HUES48 (cell line): ENCODE measurements at regions not wholly inside any gene's neighbourhood (a gene's known extent, or its start where the extent isn't known, plus 50 kb on each side); places are given as distances from the start of the nearest gene placed in this dataset.

Source experiments
- H3K27ac ChIP-seq: one replicate; pipeline ENCODE4 v1.7.0; 2013; ENCODE audit warnings: low read depth, low read length, inconsistent platforms
- H3K27me3 ChIP-seq: 2 replicates; pipeline ENCODE4 v1.6.1; 2013; ENCODE audit warnings: mild to moderate bottlenecking, low read length; ENCODE audit not compliant: control insufficient read depth, insufficient read depth
- H3K36me3 ChIP-seq: 2 replicates; pipeline ENCODE4 v1.6.1; 2013; ENCODE audit warnings: low read length; ENCODE audit not compliant: control insufficient read depth, insufficient read depth
- H3K4me1 ChIP-seq: 2 replicates; pipeline ENCODE4 v1.6.1; 2013; ENCODE audit warnings: mild to moderate bottlenecking, low read length; ENCODE audit not compliant: control insufficient read depth, insufficient read depth
- H3K4me3 ChIP-seq: 2 replicates; pipeline ENCODE4 v1.5.1; 2013; ENCODE audit warnings: mild to moderate bottlenecking, low read depth, low read length
- H3K9ac ChIP-seq: 2 replicates; pipeline ENCODE4 v1.6.1; 2013; ENCODE audit warnings: mild to moderate bottlenecking, low read depth, low read length, moderate library complexity
- H3K9me3 ChIP-seq: 2 replicates; pipeline ENCODE4 v1.6.1; 2013; ENCODE audit warnings: low read length; ENCODE audit not compliant: control insufficient read depth, insufficient read depth

DNA sequence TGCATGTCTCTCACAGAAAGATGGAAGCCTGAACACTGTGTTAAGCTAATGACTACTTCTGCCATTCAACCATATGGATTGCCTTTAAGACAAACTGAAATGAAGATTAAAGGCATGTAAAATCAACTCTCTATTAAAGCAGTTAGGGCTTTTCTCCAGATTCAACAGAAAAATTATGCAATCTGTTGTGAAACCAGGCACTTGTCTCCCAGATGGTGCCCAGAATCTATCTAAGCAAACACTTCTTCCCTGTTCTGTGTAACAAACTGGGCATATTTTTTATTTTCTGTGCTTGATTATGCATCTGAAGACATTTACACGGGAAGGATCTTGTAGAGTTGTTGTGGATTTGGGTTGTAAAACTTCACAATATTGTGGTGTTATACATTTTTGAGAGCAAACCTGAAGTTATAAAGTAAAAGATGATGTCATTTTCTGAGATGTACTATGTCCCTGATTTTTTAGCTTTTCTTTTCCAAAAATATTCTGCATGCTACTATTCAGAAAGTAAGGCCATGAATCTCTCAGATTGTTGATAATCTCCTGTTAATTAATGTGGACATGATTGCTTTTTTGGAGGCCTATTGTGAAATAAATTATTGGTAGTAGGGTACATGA lies 1550.3 kb downstream of the CDH8 start:
- Histone ChIP-seq H3K9me3 (no peaks in the 10 kb centered on the region), H3K4me3 (no peak overlapping the region), H3K27me3 (no peaks in the 10 kb centered on the region), H3K9ac (no peak overlapping the region), H3K4me1 (peaks cover 8% of the 10 kb centered on the region; the same call in 1 of the 2 replicates), H3K27ac (no peak overlapping the region), H3K36me3 (no peaks in the 10 kb centered on the region)

DNA sequence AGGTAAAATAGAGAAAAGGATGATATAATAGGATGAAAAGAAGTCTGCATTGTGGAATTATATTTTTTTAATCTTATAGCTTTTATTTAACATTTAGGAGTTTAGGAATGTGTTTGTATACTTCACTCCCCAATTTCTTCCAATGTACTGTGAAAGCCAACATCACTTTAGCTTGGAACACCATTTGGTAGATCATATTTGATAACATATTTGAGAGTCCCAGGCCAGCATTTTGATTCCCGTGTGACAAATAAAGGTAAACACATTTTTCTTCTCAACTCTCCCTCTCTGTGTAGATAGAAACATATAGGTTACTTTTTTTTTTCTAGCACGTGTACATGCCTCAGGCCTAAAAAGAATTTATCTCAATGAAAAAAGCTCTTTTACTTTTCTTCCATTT lies 1551.3 kb downstream of the CDH8 start:
- no peaks in the 10 kb centered on the region for H3K36me3 ChIP-seq
- H3K27me3 ChIP-seq = no peaks in the 10 kb centered on the region
- H3K9ac ChIP-seq = no peak overlapping the region
- no peaks in the 10 kb centered on the region for H3K9me3 ChIP-seq
- no peak overlapping the region for H3K4me3 ChIP-seq
- no peak overlapping the region for H3K27ac ChIP-seq
- H3K4me1 ChIP-seq = peaks cover 8% of the 10 kb centered on the region; the same call in 1 of the 2 replicates

DNA sequence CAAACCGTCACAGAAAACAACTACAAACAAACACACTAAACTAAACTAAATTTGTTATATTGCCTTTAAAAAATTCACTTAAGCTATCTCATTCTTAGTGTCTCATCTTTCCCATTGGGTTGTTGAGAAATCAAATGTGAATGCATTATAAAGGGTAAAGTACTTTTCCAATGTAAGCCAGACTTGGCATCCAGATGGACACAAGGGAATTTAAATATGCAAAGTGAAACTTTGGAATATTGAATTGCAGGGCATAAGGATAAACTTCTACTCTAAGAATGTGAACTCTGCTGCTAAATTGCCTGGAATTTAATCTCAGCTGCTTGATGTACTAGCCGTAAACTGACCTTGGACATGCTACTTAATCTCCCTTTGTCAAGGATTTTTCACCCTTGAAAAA lies 1554.6 kb downstream of the CDH8 start:
- H3K27ac ChIP-seq = no peak overlapping the region
- peaks cover 8% of the 10 kb centered on the region; the same call in 1 of the 2 replicates for H3K4me1 ChIP-seq
- H3K27me3 ChIP-seq = no peaks in the 10 kb centered on the region
- H3K9ac ChIP-seq = no peak overlapping the region
- no peaks in the 10 kb centered on the region for H3K36me3 ChIP-seq
- H3K9me3 ChIP-seq = no peaks in the 10 kb centered on the region
- H3K4me3 ChIP-seq = no peak overlapping the region

DNA sequence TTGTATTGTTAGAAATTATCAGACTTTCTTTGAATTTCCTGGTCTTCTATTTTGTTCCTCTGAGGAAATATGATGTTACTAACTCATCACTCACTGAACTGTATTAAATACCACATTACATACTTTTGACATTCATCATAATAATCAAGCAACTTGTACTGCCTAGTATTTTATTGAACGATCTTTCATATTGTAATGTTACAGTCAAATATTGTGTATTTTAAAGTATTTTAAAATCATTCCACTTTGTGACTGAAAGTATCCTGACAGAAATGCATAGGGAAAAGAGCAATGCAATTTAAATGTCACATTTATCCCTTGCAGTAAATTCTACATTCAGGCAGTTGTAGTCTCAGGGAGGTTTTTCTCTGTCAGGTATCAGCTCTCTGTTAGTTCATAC lies 1557.4 kb downstream of the CDH8 start:
- Histone ChIP-seq H3K4me3 (no peak overlapping the region), H3K36me3 (no peaks in the 10 kb centered on the region), H3K9me3 (no peaks in the 10 kb centered on the region), H3K27me3 (no peaks in the 10 kb centered on the region), H3K9ac (no peak overlapping the region), H3K4me1 (peaks cover 8% of the 10 kb centered on the region; the same call in 1 of the 2 replicates), H3K27ac (no peak overlapping the region)

DNA sequence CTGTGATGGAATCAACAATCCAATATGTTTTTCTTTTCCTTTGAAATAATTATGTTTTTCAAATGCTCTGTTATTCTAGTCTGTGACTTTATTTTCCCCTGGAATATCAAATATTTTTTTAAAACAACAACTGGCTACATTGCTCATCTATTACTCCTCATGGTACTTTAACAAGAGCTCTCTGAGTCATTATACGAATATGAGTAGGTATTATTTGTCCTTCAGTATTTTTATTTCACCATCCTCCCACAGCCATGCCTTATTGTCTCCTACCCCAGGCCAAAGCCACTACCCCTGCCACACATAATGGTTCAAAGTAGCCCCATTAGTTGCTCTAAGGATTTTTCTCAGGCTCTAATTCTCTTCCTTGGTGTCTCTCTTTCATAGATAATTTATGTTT lies 1572.3 kb downstream of the CDH8 start:
- H3K4me3 ChIP-seq = no peak overlapping the region
- H3K9me3 ChIP-seq = no peaks in the 10 kb centered on the region
- H3K27ac ChIP-seq = no peak overlapping the region
- no peak overlapping the region for H3K9ac ChIP-seq
- H3K27me3 ChIP-seq = no peaks in the 10 kb centered on the region
- H3K36me3 ChIP-seq = no peaks in the 10 kb centered on the region
- H3K4me1 ChIP-seq = no peaks in the 10 kb centered on the region

DNA sequence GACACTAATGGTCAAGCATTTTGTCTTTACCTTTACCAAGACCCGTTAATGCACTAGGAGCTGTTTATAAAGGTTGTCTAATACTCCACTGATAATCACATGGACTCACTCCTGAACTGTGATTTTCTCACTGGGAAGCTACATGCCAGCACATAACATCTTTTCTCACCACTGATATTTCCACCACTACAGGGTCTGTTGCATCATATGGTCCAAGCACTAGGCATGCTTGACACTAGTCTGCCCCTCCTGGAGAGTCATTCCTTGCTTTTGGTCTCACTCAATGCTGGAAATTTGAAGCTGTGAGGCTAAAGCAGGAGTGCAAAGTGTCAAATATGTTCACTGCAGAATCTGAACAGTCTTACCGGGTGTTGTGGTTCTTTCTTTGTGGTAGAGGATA lies 1576.8 kb downstream of the CDH8 start:
- no peaks in the 10 kb centered on the region for H3K27me3 ChIP-seq
- H3K4me1 ChIP-seq = no peaks in the 10 kb centered on the region

DNA sequence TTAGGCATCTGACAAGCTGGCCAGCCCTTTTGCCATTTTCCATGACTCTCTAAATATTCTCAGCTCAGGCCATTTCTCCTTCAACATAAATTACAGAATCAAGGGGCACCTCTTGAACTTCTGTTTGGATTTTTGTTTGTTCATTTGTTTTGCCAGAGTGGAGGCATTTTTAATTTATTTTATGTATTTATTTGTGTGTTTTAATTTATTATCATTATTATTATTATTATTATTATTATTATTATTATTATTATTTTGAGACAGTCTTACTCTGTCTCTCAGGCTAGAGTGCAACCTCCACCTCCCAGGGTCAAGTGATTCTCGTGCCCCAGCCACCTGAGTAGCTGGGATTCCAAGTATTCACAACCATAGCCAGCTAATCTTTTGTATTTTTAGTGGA lies 1578.0 kb downstream of the CDH8 start:
- H3K4me3 ChIP-seq = no peak overlapping the region
- H3K27ac ChIP-seq = no peak overlapping the region
- H3K9me3 ChIP-seq = no peaks in the 10 kb centered on the region
- H3K4me1 ChIP-seq = no peaks in the 10 kb centered on the region
- H3K27me3 ChIP-seq = no peaks in the 10 kb centered on the region
- H3K36me3 ChIP-seq = no peaks in the 10 kb centered on the region
- no peak overlapping the region for H3K9ac ChIP-seq

More for the DNA sequence above, 1576.8 kb downstream of the CDH8 start:
- H3K9me3 ChIP-seq = no peaks in the 10 kb centered on the region
- no peak overlapping the region for H3K4me3 ChIP-seq
- H3K9ac ChIP-seq = no peak overlapping the region
- H3K36me3 ChIP-seq = no peaks in the 10 kb centered on the region
- H3K27ac ChIP-seq = no peak overlapping the region

DNA sequence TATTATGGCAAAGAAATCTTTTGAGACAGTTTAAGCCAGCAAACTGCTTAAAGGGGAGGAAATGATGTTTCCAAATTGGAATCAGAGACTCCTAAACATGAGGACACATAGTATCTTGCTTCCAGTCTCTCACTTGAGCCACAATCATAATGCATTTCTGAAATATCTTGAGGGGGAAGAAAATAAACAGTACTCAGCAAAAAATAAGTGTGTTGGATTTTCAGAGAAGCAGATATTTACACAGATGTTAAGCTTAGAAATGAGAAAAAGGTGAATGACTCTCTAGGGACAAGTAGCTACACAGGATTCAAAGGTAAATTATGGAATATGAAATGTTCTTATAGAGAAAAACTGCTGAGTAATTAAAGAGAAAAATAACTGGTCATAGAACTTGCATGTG lies 1583.6 kb downstream of the CDH8 start:
- Histone ChIP-seq H3K4me3 (no peak overlapping the region), H3K4me1 (no peaks in the 10 kb centered on the region), H3K9ac (no peak overlapping the region), H3K9me3 (no peaks in the 10 kb centered on the region), H3K27me3 (no peaks in the 10 kb centered on the region), H3K27ac (no peak overlapping the region), H3K36me3 (no peaks in the 10 kb centered on the region)

DNA sequence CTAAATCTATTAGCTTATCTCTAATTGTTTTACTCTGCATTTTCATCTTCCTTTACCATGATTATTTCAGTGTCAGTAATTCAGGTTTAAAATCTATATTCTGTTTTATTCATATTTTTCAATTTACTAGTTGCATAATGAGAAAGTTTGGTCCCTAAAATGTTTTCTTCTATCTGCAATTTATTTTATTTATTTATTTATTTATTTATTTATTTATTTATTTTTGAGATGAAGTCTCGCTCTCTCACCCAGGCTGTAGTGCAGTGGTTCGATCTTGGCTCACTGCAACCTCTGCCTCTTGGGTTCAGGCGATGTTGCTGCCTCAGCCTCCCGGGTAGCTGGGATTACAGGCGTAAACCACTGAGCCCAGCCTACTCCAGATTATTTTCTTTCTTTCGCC lies 1597.3 kb downstream of the CDH8 start:
- Histone ChIP-seq H3K4me1 (peaks cover 8% of the 10 kb centered on the region; the same call in 1 of the 2 replicates), H3K9me3 (no peaks in the 10 kb centered on the region), H3K36me3 (no peaks in the 10 kb centered on the region), H3K9ac (no peak overlapping the region), H3K27me3 (no peaks in the 10 kb centered on the region), H3K4me3 (no peak overlapping the region), H3K27ac (no peak overlapping the region)

DNA sequence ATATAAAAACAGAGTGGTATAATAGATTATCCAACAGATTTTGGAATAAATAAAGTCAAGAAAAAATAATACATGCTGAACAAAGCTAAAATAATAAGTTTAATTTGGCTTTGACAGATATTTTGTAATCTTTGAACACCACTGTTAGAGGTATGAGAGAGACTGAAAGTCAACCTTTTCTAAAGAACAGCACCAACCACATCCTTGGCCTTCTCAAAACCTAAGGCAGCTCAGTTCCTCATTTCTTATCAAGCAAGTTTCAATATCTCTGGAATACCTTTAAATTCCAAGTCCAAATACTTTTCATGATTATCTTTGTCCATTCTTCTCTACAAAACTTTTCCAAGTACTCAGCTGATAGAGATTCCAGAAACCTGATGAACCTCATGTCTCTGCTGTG lies 1603.8 kb downstream of the CDH8 start:
- H3K27ac ChIP-seq = no peak overlapping the region
- no peaks in the 10 kb centered on the region for H3K27me3 ChIP-seq
- no peak overlapping the region for H3K9ac ChIP-seq
- H3K4me3 ChIP-seq = no peak overlapping the region
- H3K4me1 ChIP-seq = no peaks in the 10 kb centered on the region
- H3K36me3 ChIP-seq = no peaks in the 10 kb centered on the region
- H3K9me3 ChIP-seq = no peaks in the 10 kb centered on the region

DNA sequence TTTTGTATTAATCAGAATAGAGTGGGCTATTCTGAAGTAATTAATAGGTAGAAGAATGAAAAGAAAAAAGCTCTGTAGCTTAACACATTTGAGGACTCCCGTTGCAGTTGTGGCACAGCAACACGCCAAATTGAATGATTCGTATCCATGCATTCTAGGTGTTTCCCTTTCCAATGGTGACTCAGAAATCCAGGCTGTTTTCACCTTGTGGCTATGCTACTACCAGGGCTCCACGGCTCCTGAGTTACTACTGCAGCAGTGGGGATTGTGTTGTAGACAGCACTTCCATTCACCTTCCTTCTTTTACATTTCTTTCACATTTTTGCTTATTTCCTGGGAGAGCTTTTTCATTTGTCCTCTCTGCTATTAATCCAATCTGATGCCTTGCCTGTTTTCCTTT lies 1616.4 kb downstream of the CDH8 start:
- H3K27me3 ChIP-seq = no peaks in the 10 kb centered on the region
- H3K36me3 ChIP-seq = no peaks in the 10 kb centered on the region
- H3K4me1 ChIP-seq = peaks cover 7% of the 10 kb centered on the region; the same call in 1 of the 2 replicates
- H3K4me3 ChIP-seq = no peak overlapping the region
- H3K9me3 ChIP-seq = no peaks in the 10 kb centered on the region
- no peak overlapping the region for H3K9ac ChIP-seq
- H3K27ac ChIP-seq = no peak overlapping the region
